ENCODE measurements at regions not wholly inside any gene's neighbourhood (a gene's known extent, or its start where the extent isn't known, plus 50 kb on each side); places are given as distances from the start of the nearest gene placed in this dataset.

GRCh38 chr2:17309181-17309580, 209.1 kb downstream of the RAD51AP2 start:
- in situ Hi-C loops (cut with MboI; ENCODE audit: low sequenced_read_pairs), result no loop called here

GRCh38 chr2:17306706-17307105, 211.5 kb downstream of the RAD51AP2 start:
- in situ Hi-C loops (cut with MboI; ENCODE audit: low sequenced_read_pairs), result no loop called here

GRCh38 chr2:17306219-17306618, 212.0 kb downstream of the RAD51AP2 start:
- in situ Hi-C loops (cut with MboI; ENCODE audit: low sequenced_read_pairs), result no loop called here

- in situ Hi-C loops (cut with MboI; ENCODE audit: low sequenced_read_pairs), result no loop called here
These were observed 214.7 kb downstream of the RAD51AP2 start for GRCh38 chr2:17303521-17303920.

- in situ Hi-C loops (cut with MboI; ENCODE audit: low sequenced_read_pairs), result no loop called here
These were observed 215.2 kb downstream of the RAD51AP2 start for GRCh38 chr2:17303054-17303453.

GRCh38 chr2:17302281-17302680, 216.0 kb downstream of the RAD51AP2 start:
- in situ Hi-C loops (cut with MboI; ENCODE audit: low sequenced_read_pairs), result no loop called here

- in situ Hi-C loops (cut with MboI; ENCODE audit: low sequenced_read_pairs), result no loop called here
These were observed 216.8 kb downstream of the RAD51AP2 start for GRCh38 chr2:17301437-17301836.

GRCh38 chr2:17299891-17300540, 218.2 kb downstream of the RAD51AP2 start:
- in situ Hi-C loops (cut with MboI; ENCODE audit: low sequenced_read_pairs), result no loop called here

- in situ Hi-C loops (cut with MboI; ENCODE audit: low sequenced_read_pairs), result no loop called here
These were observed 219.8 kb downstream of the RAD51AP2 start for GRCh38 chr2:17298453-17298852.

- in situ Hi-C loops (cut with MboI; ENCODE audit: low sequenced_read_pairs), result no loop called here
These were observed 221.6 kb downstream of the RAD51AP2 start for GRCh38 chr2:17296686-17297085.

- in situ Hi-C loops (cut with MboI; ENCODE audit: low sequenced_read_pairs), result no loop called here
These were observed 228.6 kb downstream of the RAD51AP2 start for GRCh38 chr2:17289669-17290068.

GRCh38 chr2:17287183-17287582, 231.1 kb downstream of the RAD51AP2 start:
- in situ Hi-C loops (cut with MboI; ENCODE audit: low sequenced_read_pairs), result no loop called here

- in situ Hi-C loops (cut with MboI; ENCODE audit: low sequenced_read_pairs), result no loop called here
These were observed 235.4 kb downstream of the RAD51AP2 start for GRCh38 chr2:17282826-17283225.

GRCh38 chr2:17282245-17282644, 236.0 kb downstream of the RAD51AP2 start:
- in situ Hi-C loops (cut with MboI; ENCODE audit: low sequenced_read_pairs), result no loop called here

GRCh38 chr2:17276220-17276619, 242.0 kb downstream of the RAD51AP2 start:
- in situ Hi-C loops (cut with MboI; ENCODE audit: low sequenced_read_pairs), result no loop called here

GRCh38 chr2:17272652-17273525, 245.4 kb downstream of the RAD51AP2 start:
- in situ Hi-C loops (cut with MboI; ENCODE audit: low sequenced_read_pairs), result no loop called here

- in situ Hi-C loops (cut with MboI; ENCODE audit: low sequenced_read_pairs), result no loop called here
These were observed 246.1 kb downstream of the RAD51AP2 start for GRCh38 chr2:17272170-17272569.

- in situ Hi-C loops (cut with MboI; ENCODE audit: low sequenced_read_pairs), result no loop called here
These were observed 246.8 kb downstream of the RAD51AP2 start for GRCh38 chr2:17271416-17271815.

- in situ Hi-C loops (cut with MboI; ENCODE audit: low sequenced_read_pairs), result no loop called here
These were observed 247.3 kb downstream of the RAD51AP2 start for GRCh38 chr2:17270894-17271293.

GRCh38 chr2:17263570-17263968, 254.7 kb downstream of the RAD51AP2 start:
- in situ Hi-C loops (cut with MboI; ENCODE audit: low sequenced_read_pairs), result no loop called here

GRCh38 chr2:17262854-17263569, 255.2 kb downstream of the RAD51AP2 start:
- in situ Hi-C loops (cut with MboI; ENCODE audit: low sequenced_read_pairs), result no loop called here

- in situ Hi-C loops (cut with MboI; ENCODE audit: low sequenced_read_pairs), result no loop called here
These were observed 258.6 kb downstream of the RAD51AP2 start for GRCh38 chr2:17259613-17260012.

Measured in HL-60/S4 treated with phorbol 12-myristate 13-acetate at 8.2 ng/mL for 4 days and 3 days (cell line).